ENCODE measurements at regions not wholly inside any gene's neighbourhood (a gene's known extent, or its start where the extent isn't known, plus 50 kb on each side); places are given as distances from the start of the nearest gene placed in this dataset.

DNA sequence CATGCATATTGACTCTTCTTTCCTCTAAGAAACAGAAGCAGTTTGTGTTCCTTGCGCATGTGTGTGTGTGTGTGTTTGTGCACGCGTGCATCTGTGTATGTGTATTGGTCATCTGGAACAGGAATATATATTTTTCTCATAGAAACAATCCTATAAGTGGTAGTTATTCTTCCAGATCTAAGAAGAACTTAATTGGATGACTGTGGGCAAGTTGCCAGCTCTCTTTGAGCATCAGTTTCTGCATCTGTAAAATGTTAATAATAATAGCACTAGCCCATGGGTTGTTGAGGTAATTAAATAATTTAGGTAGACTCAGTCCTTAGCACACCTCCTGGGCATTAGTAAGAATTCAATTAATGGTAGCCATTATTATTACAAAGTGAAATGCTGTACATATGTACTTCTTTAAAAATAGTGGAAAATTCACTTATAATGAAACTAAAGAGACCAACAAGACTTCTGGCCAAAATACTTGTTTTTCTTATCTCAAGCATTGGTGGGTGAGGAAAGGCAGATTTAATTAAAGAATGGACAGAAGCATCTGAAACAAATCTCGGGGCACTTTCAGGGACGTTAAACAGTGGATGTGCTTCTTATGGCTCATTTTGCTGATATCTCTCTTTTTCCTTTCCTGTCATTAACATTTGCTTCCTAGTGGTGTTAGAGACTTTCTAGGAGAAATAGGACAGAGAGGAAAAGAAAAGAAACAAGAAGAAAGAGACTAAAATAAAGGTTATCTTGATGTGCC is 124.9 kb upstream of the HABP2 start:
- intact Hi-C loops (cut with micrococcal nuclease; ENCODE audit: unreplicated experiment) (no loop called here), in situ Hi-C loops (cut with HindIII; ENCODE audit: low pct_unique_long_range_greater_than_20kb, low sequenced_read_pairs) (no loop called here)
- H3K27ac ChIP-seq (ENCODE audit: low read length): no peak overlapping the region
- H3K27me3 ChIP-seq (ENCODE audit: control insufficient read depth, insufficient read depth, low read length): peaks cover 15% of the 10 kb centered on the region
- DNase-seq (ENCODE audit: low read depth, low spot score) (no peak), ATAC-seq (no peak)
- no peaks in the 10 kb centered on the region for H3K4me1 ChIP-seq (ENCODE audit: control insufficient read depth, insufficient read depth, low read length)
- no TSS peak for BruUV-seq (replicated peaks)
- ChIA-PET POLR2A (no interaction called here), CTCF (no interaction called here)
- H3K9me3 ChIP-seq (ENCODE audit: control insufficient read depth, insufficient read depth, low read depth, low read length): no peaks in the 10 kb centered on the region
- no peaks in the 10 kb centered on the region for H3K36me3 ChIP-seq (ENCODE audit: control insufficient read depth, insufficient read depth, low read length)
- TF ChIP-seq POLR2AphosphoS5 (IDR thresholded peaks at IDR 0.05; ENCODE audit: low read depth, low read length) (no peak), TCF7L2 (IDR thresholded peaks at IDR 0.05; ENCODE audit: low read depth, low read length) (no peak), SIN3A (IDR thresholded peaks at IDR 0.05; ENCODE audit: borderline replicate concordance, insufficient read depth, low read depth, low read length) (no peak)
- TF ChIP-seq, protein P1, sequence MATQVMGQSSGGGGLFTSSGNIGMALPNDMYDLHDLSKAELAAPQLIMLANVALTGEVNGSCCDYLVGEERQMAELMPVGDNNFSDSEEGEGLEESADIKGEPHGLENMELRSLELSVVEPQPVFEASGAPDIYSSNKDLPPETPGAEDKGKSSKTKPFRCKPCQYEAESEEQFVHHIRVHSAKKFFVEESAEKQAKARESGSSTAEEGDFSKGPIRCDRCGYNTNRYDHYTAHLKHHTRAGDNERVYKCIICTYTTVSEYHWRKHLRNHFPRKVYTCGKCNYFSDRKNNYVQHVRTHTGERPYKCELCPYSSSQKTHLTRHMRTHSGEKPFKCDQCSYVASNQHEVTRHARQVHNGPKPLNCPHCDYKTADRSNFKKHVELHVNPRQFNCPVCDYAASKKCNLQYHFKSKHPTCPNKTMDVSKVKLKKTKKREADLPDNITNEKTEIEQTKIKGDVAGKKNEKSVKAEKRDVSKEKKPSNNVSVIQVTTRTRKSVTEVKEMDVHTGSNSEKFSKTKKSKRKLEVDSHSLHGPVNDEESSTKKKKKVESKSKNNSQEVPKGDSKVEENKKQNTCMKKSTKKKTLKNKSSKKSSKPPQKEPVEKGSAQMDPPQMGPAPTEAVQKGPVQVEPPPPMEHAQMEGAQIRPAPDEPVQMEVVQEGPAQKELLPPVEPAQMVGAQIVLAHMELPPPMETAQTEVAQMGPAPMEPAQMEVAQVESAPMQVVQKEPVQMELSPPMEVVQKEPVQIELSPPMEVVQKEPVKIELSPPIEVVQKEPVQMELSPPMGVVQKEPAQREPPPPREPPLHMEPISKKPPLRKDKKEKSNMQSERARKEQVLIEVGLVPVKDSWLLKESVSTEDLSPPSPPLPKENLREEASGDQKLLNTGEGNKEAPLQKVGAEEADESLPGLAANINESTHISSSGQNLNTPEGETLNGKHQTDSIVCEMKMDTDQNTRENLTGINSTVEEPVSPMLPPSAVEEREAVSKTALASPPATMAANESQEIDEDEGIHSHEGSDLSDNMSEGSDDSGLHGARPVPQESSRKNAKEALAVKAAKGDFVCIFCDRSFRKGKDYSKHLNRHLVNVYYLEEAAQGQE (IDR thresholded peaks at IDR 0.05; ENCODE audit: insufficient read depth in 1 of 2, low read depth in 2 of 2, low read length in 1 of 2): no peak
- TF ChIP-seq, protein P2, sequence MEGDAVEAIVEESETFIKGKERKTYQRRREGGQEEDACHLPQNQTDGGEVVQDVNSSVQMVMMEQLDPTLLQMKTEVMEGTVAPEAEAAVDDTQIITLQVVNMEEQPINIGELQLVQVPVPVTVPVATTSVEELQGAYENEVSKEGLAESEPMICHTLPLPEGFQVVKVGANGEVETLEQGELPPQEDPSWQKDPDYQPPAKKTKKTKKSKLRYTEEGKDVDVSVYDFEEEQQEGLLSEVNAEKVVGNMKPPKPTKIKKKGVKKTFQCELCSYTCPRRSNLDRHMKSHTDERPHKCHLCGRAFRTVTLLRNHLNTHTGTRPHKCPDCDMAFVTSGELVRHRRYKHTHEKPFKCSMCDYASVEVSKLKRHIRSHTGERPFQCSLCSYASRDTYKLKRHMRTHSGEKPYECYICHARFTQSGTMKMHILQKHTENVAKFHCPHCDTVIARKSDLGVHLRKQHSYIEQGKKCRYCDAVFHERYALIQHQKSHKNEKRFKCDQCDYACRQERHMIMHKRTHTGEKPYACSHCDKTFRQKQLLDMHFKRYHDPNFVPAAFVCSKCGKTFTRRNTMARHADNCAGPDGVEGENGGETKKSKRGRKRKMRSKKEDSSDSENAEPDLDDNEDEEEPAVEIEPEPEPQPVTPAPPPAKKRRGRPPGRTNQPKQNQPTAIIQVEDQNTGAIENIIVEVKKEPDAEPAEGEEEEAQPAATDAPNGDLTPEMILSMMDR (IDR thresholded peaks at IDR 0.05): no peak
- H3K4me3 ChIP-seq (ENCODE audit: low read depth in 2 of 2, low read length in 2 of 2): no peak overlapping the region

DNA sequence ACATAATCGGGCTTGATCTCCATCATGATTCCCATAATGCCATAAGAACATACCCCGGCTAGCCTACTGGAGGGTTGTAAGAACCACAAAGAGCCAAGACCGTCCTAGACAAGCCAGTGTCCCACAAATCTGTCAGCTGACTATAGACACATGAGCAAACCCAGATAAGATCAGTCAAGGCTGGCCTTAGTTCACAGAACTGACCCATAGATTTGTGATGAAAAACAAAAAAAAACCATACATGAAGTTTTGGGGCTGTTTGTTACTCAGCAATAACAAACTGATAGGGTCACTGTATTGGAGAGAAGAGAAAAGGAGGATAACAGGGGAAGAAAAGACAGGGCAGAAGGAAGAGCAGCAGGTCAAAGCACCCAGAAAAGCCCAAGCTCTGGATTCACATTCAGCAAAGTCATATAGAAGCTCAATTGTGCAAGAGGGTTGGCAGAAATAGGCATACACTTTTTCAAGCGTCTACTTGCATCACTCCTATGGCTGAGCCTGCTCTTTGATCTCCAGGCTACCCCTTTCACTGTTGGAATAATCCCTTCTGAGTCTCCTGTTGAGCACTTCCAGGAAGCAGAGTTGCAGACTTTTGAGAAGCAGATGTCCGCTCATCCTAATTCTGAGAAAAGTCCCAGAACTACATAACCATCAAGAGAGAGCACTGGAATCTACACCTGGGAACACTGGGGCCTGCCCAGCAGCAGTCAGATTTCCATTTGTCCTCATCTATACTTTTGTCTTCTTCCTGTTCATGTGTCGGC is 122.0 kb upstream of the HABP2 start:
- DNase-seq (ENCODE audit: low read depth, low spot score) (no peak), ATAC-seq (no peak)
- no TSS peak for BruUV-seq (replicated peaks)
- intact Hi-C loops (cut with micrococcal nuclease; ENCODE audit: unreplicated experiment): no loop called here
- H3K9me3 ChIP-seq (ENCODE audit: control insufficient read depth, insufficient read depth, low read depth, low read length): no peaks in the 10 kb centered on the region
- CTCF ChIA-PET: no interaction called here
- H3K4me1 ChIP-seq (ENCODE audit: control insufficient read depth, insufficient read depth, low read length): no peaks in the 10 kb centered on the region
- in situ Hi-C loops (cut with HindIII; ENCODE audit: low pct_unique_long_range_greater_than_20kb, low sequenced_read_pairs): no loop called here
- no peaks in the 10 kb centered on the region for H3K36me3 ChIP-seq (ENCODE audit: control insufficient read depth, insufficient read depth, low read length)
- H3K27me3 ChIP-seq (ENCODE audit: control insufficient read depth, insufficient read depth, low read length): peaks cover 12% of the 10 kb centered on the region; the same call in 1 of the 2 replicates
- no peak overlapping the region for H3K4me3 ChIP-seq (ENCODE audit: low read depth in 2 of 2, low read length in 2 of 2)
- POLR2A ChIA-PET: no interaction called here
- no peak overlapping the region for H3K27ac ChIP-seq (ENCODE audit: low read length)
- no peak for TF ChIP-seq SIN3A (IDR thresholded peaks at IDR 0.05; ENCODE audit: borderline replicate concordance, insufficient read depth, low read depth, low read length)
- TF ChIP-seq, protein P2 (IDR thresholded peaks at IDR 0.05): no peak
- TF ChIP-seq, protein P1 (IDR thresholded peaks at IDR 0.05; ENCODE audit: insufficient read depth in 1 of 2, low read depth in 2 of 2, low read length in 1 of 2): no peak
- no peak for TF ChIP-seq TCF7L2 (IDR thresholded peaks at IDR 0.05; ENCODE audit: low read depth, low read length)
- no peak for TF ChIP-seq POLR2AphosphoS5 (IDR thresholded peaks at IDR 0.05; ENCODE audit: low read depth, low read length)
